H1 (cell line): ENCODE measurements at regions not wholly inside any gene's neighbourhood (a gene's known extent, or its start where the extent isn't known, plus 50 kb on each side); places are given as distances from the start of the nearest gene placed in this dataset.

ENCODE experiments used
- CTCF ChIA-PET: fragments of 300-600 bp; sonication (Branson Sonifier 250); formaldehyde crosslinking; loops from one replicate; lab custom pipeline; 2021; ENCODE audit not compliant: partially characterized antibody; lab: Charles Lee
- POLR2A ChIA-PET: fragments of 300-600 bp; sonication (Branson Sonifier 250); formaldehyde crosslinking; loops from one replicate; lab custom pipeline; 2021; ENCODE audit warnings: inconsistent platforms; ENCODE audit not compliant: partially characterized antibody; lab: Charles Lee
- DNase-seq, 2 experiments: peaks; one replicate each; pipeline versions ENCODE4 v3.0.0 to v3.0.0-alpha.2; 2010 to 2022; ENCODE audit warnings: low spot score in 2 of 2, low read depth in 1 of 2, mixed read lengths in 1 of 2
- FAIRE-seq: peaks from 2 replicates; lab custom pipeline; 2011; peaks lifted over from hg19 to GRCh38; lab: Jason Lieb, UNC
- H2AFZ ChIP-seq: 2 replicates; pipeline ENCODE4 v1.8.1; 2012; ENCODE audit warnings: low read length, inconsistent platforms
- H2AK5ac ChIP-seq: 2 replicates; pipeline ENCODE4 v1.6.1; 2013; ENCODE audit warnings: low read depth, low read length
- H2BK120ac ChIP-seq: replicated peaks from 2 replicates; pipeline ENCODE3; 2013; ENCODE audit warnings: low read depth, low read length, inconsistent platforms
- H2BK12ac ChIP-seq: 2 replicates; pipeline ENCODE4 v1.6.1; 2013; ENCODE audit warnings: low read depth, low read length
- H2BK15ac ChIP-seq: 2 replicates; pipeline ENCODE4 v1.6.1; 2013; ENCODE audit warnings: low read length
- H2BK20ac ChIP-seq: 2 replicates; pipeline ENCODE4 v1.6.1; 2013; ENCODE audit warnings: low read length
- H2BK5ac ChIP-seq: 2 replicates; pipeline ENCODE4 v1.6.1; 2013; ENCODE audit warnings: low read depth, low read length
- H3K14ac ChIP-seq: 2 replicates; pipeline ENCODE4 v1.6.1; 2013; ENCODE audit warnings: inconsistent platforms; ENCODE audit not compliant: insufficient read length
- H3K18ac ChIP-seq: 2 replicates; pipeline ENCODE4 v1.6.1; 2013; ENCODE audit warnings: low read length; ENCODE audit errors: extremely low read depth
- H3K23ac ChIP-seq: 2 replicates; pipeline ENCODE4 v1.6.1; 2013; ENCODE audit warnings: inconsistent platforms; ENCODE audit not compliant: insufficient read length
- H3K23me2 ChIP-seq: 2 replicates; pipeline ENCODE4 v1.6.1; 2013; ENCODE audit warnings: low read depth, low read length
- H3K27ac ChIP-seq: 2 replicates; pipeline ENCODE4 v1.6.1; 2011; ENCODE audit warnings: low read depth, low read length, inconsistent platforms
- H3K27me3 ChIP-seq, 4 experiments: replicated peaks in 1 of 4; 1 replicate in 1 of 4; 2 replicates in 3 of 4; pipeline versions ENCODE4 v1.6.1 to v1.8.1; 2011 to 2013; ENCODE audit warnings: low read length in 3 of 4, mild to moderate bottlenecking in 3 of 4, inconsistent platforms in 2 of 4, mixed read lengths in 2 of 4, moderate library complexity in 1 of 4; ENCODE audit not compliant: control insufficient read depth in 3 of 4, insufficient read depth in 3 of 4; ENCODE audit errors: extremely low read depth in 1 of 4
- H3K36me3 ChIP-seq, 4 experiments: 2 replicates each; pipeline versions ENCODE4 v1.6.1 to v1.8.1; 2011 to 2013; ENCODE audit warnings: mild to moderate bottlenecking in 4 of 4, low read length in 3 of 4, moderate library complexity in 2 of 4, control low read depth in 1 of 4, inconsistent platforms in 1 of 4; ENCODE audit not compliant: insufficient read depth in 4 of 4, control insufficient read depth in 2 of 4
- H3K4ac ChIP-seq: replicated peaks from 2 replicates; pipeline ENCODE3; 2013; ENCODE audit warnings: low read length, low read depth, mixed read lengths, inconsistent platforms; ENCODE audit not compliant: insufficient read length
- H3K4me1 ChIP-seq, 4 experiments: replicated peaks in 1 of 4; 1 replicate in 1 of 4; 2 replicates in 3 of 4; pipeline versions ENCODE4 v1.6.1 to v1.8.1; 2011 to 2013; ENCODE audit warnings: low read length in 3 of 4, inconsistent platforms in 2 of 4, mixed read lengths in 1 of 4; ENCODE audit not compliant: insufficient read depth in 4 of 4, control insufficient read depth in 3 of 4
- H3K4me2 ChIP-seq, 2 experiments: 2 replicates each; pipeline versions ENCODE4 v1.6.1 to v1.8.1; 2011 to 2013; ENCODE audit warnings: low read depth in 2 of 2, low read length in 2 of 2, control low read depth in 1 of 2, inconsistent platforms in 1 of 2, mild to moderate bottlenecking in 1 of 2; ENCODE audit not compliant: insufficient read depth in 1 of 2
- H3K4me3 ChIP-seq, 4 experiments: fragments of 200-600, 300-600 bp in 1 of 4; sonication (generic), shearing (Covaris generic), sonication (Bioruptor Twin) in 1 of 4; 2 replicates each; pipeline versions ENCODE4 v1.5.1 to v1.8.1; 2011 to 2016; ENCODE audit warnings: low read length in 4 of 4, low read depth in 3 of 4, control low read depth in 2 of 4, inconsistent platforms in 2 of 4, mild to moderate bottlenecking in 2 of 4, mixed read lengths in 1 of 4, moderate library complexity in 1 of 4; ENCODE audit not compliant: insufficient read depth in 2 of 4; ENCODE audit errors: extremely low read depth in 1 of 4
- H3K56ac ChIP-seq: replicated peaks from 2 replicates; pipeline ENCODE3; 2013; ENCODE audit warnings: low read depth, mild to moderate bottlenecking, mixed read lengths, low read length, inconsistent platforms; ENCODE audit not compliant: insufficient read length
- H3K79me1 ChIP-seq: 2 replicates; pipeline ENCODE4 v1.6.1; 2013; ENCODE audit warnings: low read depth, low read length, control low read depth
- H3K79me2 ChIP-seq, 2 experiments: 2 replicates each; pipeline versions ENCODE4 v1.6.1 to v1.8.1; 2012 to 2013; ENCODE audit warnings: low read length in 2 of 2, mild to moderate bottlenecking in 2 of 2, inconsistent platforms in 1 of 2; ENCODE audit not compliant: insufficient read depth in 2 of 2, control insufficient read depth in 1 of 2
- H3K9ac ChIP-seq, 4 experiments: replicated peaks in 1 of 4; 1 replicate in 1 of 4; 2 replicates in 3 of 4; pipeline versions ENCODE4 v1.6.1 to v1.8.1; 2011 to 2013; ENCODE audit warnings: low read depth in 3 of 4, low read length in 3 of 4, control low read depth in 2 of 4, mild to moderate bottlenecking in 2 of 4, moderate library complexity in 2 of 4, inconsistent platforms in 1 of 4; ENCODE audit errors: extremely low read depth in 1 of 4
- H3K9me3 ChIP-seq, 2 experiments: 2 replicates each; pipeline versions ENCODE4 v1.6.1 to v1.8.1; 2012 to 2013; ENCODE audit warnings: mild to moderate bottlenecking in 2 of 2, moderate library complexity in 2 of 2, control low read depth in 1 of 2, inconsistent platforms in 1 of 2, low read depth in 1 of 2, low read length in 1 of 2, mixed read lengths in 1 of 2; ENCODE audit not compliant: insufficient read depth in 2 of 2
- H4K20me1 ChIP-seq, 2 experiments: replicated peaks in 1 of 2; 2 replicates each; pipeline versions ENCODE3 to v1.8.1; 2011 to 2013; ENCODE audit warnings: inconsistent platforms in 2 of 2, low read length in 2 of 2, mild to moderate bottlenecking in 1 of 2; ENCODE audit not compliant: insufficient read depth in 2 of 2, control insufficient read depth in 1 of 2
- H4K5ac ChIP-seq: 2 replicates; pipeline ENCODE4 v1.6.1; 2013; ENCODE audit warnings: low read length, low read depth, mixed read lengths, inconsistent platforms; ENCODE audit not compliant: insufficient read length
- H4K8ac ChIP-seq: 2 replicates; pipeline ENCODE4 v1.8.0; 2013; ENCODE audit warnings: mild to moderate bottlenecking, moderate library complexity, low read length, inconsistent platforms; ENCODE audit not compliant: insufficient read depth; ENCODE audit errors: extremely low read depth
- H4K91ac ChIP-seq: replicated peaks from 2 replicates; pipeline ENCODE3; 2013; ENCODE audit warnings: low read length, mixed read lengths, inconsistent platforms; ENCODE audit not compliant: insufficient read length
- CTBP2 ChIP-seq: IDR thresholded peaks from 2 replicates; pipeline ENCODE4 v1.7.0; 2011; ENCODE audit warnings: borderline replicate concordance, mild to moderate bottlenecking, moderate library complexity, mixed read lengths, low read length; ENCODE audit not compliant: insufficient read depth, insufficient read length
- GABPA ChIP-seq: IDR thresholded peaks from 2 replicates; pipeline ENCODE4 v1.6.1; 2011; ENCODE audit warnings: mild to moderate bottlenecking, low read length, moderate library complexity, borderline replicate concordance; ENCODE audit not compliant: insufficient read depth
- POU5F1 ChIP-seq: IDR thresholded peaks from 2 replicates; pipeline ENCODE4 v1.6.1; 2011; ENCODE audit warnings: low read depth, mild to moderate bottlenecking, low read length, moderate library complexity
- RBBP5 ChIP-seq: IDR thresholded peaks from 2 replicates; pipeline ENCODE4 v1.7.1; 2012; ENCODE audit warnings: low read depth, mild to moderate bottlenecking, inconsistent platforms, low read length, moderate library complexity, borderline replicate concordance
- SP2 ChIP-seq: IDR thresholded peaks from 2 replicates; pipeline ENCODE4 v1.6.1; 2012; ENCODE audit warnings: mild to moderate bottlenecking, low read length, inconsistent platforms
- SP4 ChIP-seq: IDR thresholded peaks from 2 replicates; pipeline ENCODE4 v1.6.1; 2012; ENCODE audit warnings: low read length, inconsistent platforms
- SUZ12 ChIP-seq: fragments of 200-600 bp; sonication (generic); IDR thresholded peaks from 2 replicates; pipeline ENCODE4 v1.6.1; 2012; ENCODE audit warnings: mild to moderate bottlenecking, inconsistent platforms, low read length, moderate library complexity, mixed read lengths
- TBP ChIP-seq: IDR thresholded peaks from 2 replicates; pipeline ENCODE4 v1.6.1; 2011; ENCODE audit warnings: low read depth, low read length, improper control_type of control experiment
- WGBS, 2 experiments: shearing (Covaris generic) in 1 of 2; methylation state at CpG; one replicate each; pipeline versions ENCODE4 v1.1.6 to v1.1.7; 2013 to 2015; ENCODE audit warnings: low lambda C conversion rate in 2 of 2, mixed read lengths in 2 of 2, inconsistent platforms in 1 of 2, low coverage in 1 of 2, missing lambda C conversion rate in 1 of 2; ENCODE audit not compliant: insufficient replicate concordance in 2 of 2, insufficient coverage in 1 of 2, insufficient read length in 1 of 2; ENCODE audit errors: extremely low coverage in 1 of 2, missing lambda C conversion rate in 1 of 2; 5-methylcytosine and 5-hydroxymethylcytosine counted together

- Histone ChIP-seq H3K9me3 (no peaks in the 10 kb centered on the region), H3K9ac (no peak overlapping the region), H3K14ac (no peak overlapping the region), H3K4me1 (peaks cover 0 to 3% (median 0%) of the 10 kb centered on the region in 4 experiments; a peak in 1 of 7 replicates), H2AK5ac (no peak overlapping the region), H3K79me2 (peaks cover 0 to 85% of the 10 kb centered on the region in 2 experiments; a peak in 2 of 4 replicates), H2BK5ac (no peak overlapping the region; the same call in 1 of the 2 replicates), H3K4me2 (no peak overlapping the region), H2BK20ac (no peak overlapping the region), H3K79me1 (no peaks in the 10 kb centered on the region), H3K4ac (no peak overlapping the region), H3K23me2 (no peaks in the 10 kb centered on the region; the same call in 1 of the 2 replicates), H2BK15ac (no peak overlapping the region; the same call in 1 of the 2 replicates), H3K27ac (no peak overlapping the region), H4K91ac (peak overlapping the region; percentile 30), H4K20me1 (peaks cover 0 to 6% of the 10 kb centered on the region in 2 experiments), H3K23ac (no peak overlapping the region), H3K27me3 (no peaks in the 10 kb centered on the region), H2AFZ (no peak overlapping the region), H2BK120ac (no peak overlapping the region), H3K18ac (no peak overlapping the region), H4K5ac (no peak overlapping the region), H2BK12ac (no peak overlapping the region), H3K56ac (no peak overlapping the region), H3K36me3 (no peaks in the 10 kb centered on the region; a peak in 2 of 8 replicates), H4K8ac (no peak overlapping the region), H3K4me3 (no peak overlapping the region)
- ChIA-PET POLR2A (interaction anchor here (1.1 kb wide), 1 partner anchor 57 kb away, joined by 3 read pairs; no protein-coding TSS in a partner anchor), CTCF (no interaction called here)
- WGBS, 2 experiments, result 85% methylated on average over 9 of the region's 9 CpGs; no CpG with 5 or more reads in 1 of the 2 experiments
- TF ChIP-seq CTBP2, result no peak
- no peak for TF ChIP-seq TBP
- no peak for TF ChIP-seq SUZ12
- no peak for TF ChIP-seq SP4
- no peak for TF ChIP-seq POU5F1
- no peak for TF ChIP-seq GABPA
- no peak for TF ChIP-seq RBBP5
- TF ChIP-seq SP2, result no peak
- FAIRE-seq (no peak), DNase-seq (no peak)
Observed at GRCh38 chr3:110902453-110903085, 169.0 kb upstream of the NECTIN3 start.
